GM12891 (cell line): ENCODE measurements at regions not wholly inside any gene's neighbourhood (a gene's known extent, or its start where the extent isn't known, plus 50 kb on each side); places are given as distances from the start of the nearest gene placed in this dataset.

ENCODE experiments used
- PAX5 ChIP-seq: IDR thresholded peaks from 2 replicates; pipeline ENCODE4 v1.6.1; 2011; ENCODE audit warnings: low read length, moderate library complexity, mild to moderate bottlenecking; ENCODE audit not compliant: insufficient read depth, severe bottlenecking
- POLR2A ChIP-seq: IDR thresholded peaks from 2 replicates; pipeline ENCODE4 v1.6.1; 2011; ENCODE audit warnings: low read depth, low read length, control low read depth
- POLR2AphosphoS5 ChIP-seq: IDR thresholded peaks from 2 replicates; pipeline ENCODE4 v1.6.1; 2011; ENCODE audit warnings: low read depth, low read length, control low read depth
- SPI1 ChIP-seq: IDR thresholded peaks from 2 replicates; pipeline ENCODE4 v1.6.1; 2011; ENCODE audit warnings: low read depth, low read length, control low read depth
- TAF1 ChIP-seq: IDR thresholded peaks from 2 replicates; pipeline ENCODE4 v1.6.1; 2011; ENCODE audit warnings: low read depth, low read length, control low read depth

- TF ChIP-seq POLR2A = no peak
- no peak for TF ChIP-seq TAF1
- no peak for TF ChIP-seq POLR2AphosphoS5
- no peak for TF ChIP-seq PAX5
- TF ChIP-seq SPI1 = no peak
These were observed 361.6 kb upstream of the TFPI start for GRCh38 chr2:187915810-187916209.
